Stimulated activated CD4-positive, alpha-beta T cell treated with anti-CD3 and anti-CD28 coated beads, Interleukin-1b, Interleukin-23, amount 100 ng/mL, for 1 hour (primary cell): ENCODE measurements at regions not wholly inside any gene's neighbourhood (a gene's known extent, or its start where the extent isn't known, plus 50 kb on each side); places are given as distances from the start of the nearest gene placed in this dataset.
A peak's percentile ranks its signal among the peaks of the same experiment; 100 is the strongest.
"Not testable (repeated sequence)": the region's sequence is repeated elsewhere in the genome, so short reads cannot be mapped to it uniquely, and the experiment has no call there.

Experiments used
- DNase-seq, 2 donors: peaks; one replicate each; pipeline ENCODE4 v3.0.0-alpha.2; 2020; ENCODE audit warnings: low read depth in 2 of 2

DNA sequence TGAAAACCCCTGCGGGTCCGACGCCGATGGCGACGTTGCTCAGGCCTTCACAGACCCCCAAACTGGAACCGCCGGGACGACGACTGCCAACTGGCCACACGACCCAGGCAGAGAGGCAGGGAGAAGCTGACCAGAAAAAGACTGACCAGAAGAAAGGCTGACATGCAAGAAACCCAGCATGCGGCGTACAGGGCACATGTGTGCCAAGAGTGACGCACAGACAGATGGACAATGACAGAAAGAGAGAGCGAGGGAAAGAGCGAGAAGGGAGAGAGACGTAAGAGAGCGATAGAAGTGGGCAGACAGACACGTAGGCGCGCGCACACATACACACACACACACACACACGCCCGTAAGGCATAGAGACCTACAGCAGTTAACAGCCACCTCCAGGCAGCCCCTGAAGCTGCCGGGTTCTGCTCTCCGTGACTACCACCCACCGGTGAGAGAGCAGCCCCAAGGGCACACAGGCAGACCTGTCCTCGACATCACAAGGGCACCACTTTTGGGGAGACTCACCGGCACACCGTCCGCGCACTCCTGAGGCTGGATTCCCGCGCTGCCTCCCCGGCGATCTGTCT is 67.2 kb upstream of the ZNF527 start:
- no peak for DNase-seq

DNA sequence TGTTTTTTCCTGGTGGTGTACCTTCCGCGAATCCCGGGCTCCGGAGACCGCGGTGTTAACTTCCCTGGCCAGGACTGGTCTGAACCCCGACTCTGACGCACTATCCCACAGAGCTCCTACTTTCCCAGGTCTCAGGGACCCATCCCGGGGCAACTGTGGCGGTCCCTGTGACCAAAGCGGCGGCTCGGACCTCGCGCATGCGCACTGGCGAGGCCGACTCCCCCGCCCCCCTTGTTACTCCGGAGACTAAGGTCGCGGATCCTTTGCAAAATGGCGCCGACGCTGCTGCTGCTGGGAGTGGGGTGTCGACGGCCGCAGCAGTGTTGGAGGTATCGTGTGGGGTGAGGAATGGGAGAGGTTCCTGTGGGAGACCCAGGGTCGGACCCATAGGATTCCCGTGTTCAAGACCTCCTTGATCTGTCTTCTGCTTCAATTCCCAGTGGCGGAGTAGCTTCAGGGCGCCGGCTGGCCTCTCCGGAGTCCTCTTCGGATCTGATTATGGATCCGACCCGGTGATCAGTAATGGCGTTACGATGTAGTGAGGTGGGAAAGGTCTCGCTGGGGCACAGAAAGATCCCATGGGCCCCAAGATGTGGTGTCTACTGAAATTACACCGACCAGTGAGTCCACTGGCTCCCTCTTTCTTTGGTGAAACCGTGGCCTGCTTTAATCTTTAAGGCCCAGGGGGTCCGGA is 66.6 kb upstream of the ZNF527 start:
- DNase-seq: no peak

DNA sequence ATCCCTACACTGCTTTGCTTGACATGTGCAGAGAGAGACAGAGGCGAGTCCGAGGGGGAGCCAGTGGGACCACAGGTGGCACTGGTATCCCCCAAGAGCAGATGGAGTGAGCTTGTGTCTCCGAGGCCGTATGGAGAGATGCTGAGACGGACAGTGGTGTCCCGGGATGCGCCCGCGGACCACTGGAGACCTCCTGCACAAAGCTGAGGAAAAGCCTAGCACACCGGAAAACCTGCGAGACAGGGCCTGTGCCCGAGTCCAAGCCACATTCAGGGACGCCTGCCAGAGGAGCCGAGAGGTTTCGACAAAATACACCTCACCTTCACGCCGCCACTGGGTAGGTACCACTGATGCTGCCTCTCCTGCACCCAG is 66.0 kb upstream of the ZNF527 start:
- DNase-seq: no peak

DNA sequence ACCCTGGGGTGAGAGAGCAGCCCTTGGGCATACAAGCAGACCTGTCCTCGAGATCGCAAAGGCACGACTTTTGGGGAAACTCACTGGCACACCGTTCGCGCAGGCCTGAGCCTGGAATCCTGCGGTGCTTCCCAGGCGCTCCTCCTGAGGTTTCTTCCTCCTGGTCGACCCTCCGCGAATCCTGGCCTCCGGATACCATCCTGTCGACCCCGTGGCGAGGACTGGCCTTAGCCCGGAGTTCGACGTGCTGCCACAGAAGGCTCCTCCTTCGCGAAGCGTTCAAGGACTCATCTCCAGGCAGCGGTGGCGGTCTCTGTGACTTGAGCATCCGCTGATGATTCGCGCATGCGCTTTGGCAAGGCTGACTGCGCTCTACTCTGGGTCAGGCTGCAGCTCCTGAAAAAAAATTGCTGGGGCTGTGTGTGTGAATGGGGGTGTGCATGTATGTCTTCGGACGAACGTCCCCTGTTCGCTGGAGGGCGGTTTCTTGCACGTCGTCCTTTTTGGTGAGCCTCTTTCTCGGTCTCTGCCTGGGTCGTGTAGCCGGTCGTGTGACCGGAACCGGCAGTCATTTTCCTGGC is 64.4 kb upstream of the ZNF527 start:
- no peak for DNase-seq

DNA sequence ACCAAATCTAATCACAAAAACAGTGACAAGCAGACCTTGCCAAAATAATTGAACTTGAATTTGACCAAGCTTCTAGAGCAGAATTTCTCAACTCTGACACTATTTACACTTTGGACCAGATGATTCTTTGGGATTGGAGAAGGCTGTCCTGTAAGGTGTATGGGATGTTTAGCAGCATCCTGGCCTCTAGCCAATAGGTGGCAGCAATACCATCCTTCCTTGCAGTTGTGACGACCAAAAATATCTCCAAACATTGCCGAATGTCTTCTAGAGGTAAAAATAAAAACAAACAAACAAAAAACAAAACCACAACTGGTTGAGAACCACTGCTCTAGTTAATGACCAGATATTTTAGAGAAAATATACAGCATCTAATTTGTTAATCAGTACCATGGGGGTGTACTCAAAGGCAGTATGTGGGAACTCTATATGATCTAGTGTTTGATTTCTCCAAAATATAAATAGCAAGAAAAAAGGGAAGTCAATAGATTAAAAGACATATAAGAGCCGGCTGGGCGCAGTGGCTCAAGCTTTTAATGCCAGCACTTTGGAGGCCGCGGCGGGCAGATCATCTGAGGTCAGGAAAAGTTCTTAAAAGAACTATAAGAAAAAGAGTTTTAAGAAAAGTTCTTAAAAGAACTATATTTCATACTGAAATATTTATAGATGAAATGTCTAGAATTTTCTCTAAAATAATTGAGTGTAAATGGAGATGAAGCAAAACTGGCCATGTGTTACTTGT is 60.9 kb upstream of the ZNF527 start:
- DNase-seq: no peak

DNA sequence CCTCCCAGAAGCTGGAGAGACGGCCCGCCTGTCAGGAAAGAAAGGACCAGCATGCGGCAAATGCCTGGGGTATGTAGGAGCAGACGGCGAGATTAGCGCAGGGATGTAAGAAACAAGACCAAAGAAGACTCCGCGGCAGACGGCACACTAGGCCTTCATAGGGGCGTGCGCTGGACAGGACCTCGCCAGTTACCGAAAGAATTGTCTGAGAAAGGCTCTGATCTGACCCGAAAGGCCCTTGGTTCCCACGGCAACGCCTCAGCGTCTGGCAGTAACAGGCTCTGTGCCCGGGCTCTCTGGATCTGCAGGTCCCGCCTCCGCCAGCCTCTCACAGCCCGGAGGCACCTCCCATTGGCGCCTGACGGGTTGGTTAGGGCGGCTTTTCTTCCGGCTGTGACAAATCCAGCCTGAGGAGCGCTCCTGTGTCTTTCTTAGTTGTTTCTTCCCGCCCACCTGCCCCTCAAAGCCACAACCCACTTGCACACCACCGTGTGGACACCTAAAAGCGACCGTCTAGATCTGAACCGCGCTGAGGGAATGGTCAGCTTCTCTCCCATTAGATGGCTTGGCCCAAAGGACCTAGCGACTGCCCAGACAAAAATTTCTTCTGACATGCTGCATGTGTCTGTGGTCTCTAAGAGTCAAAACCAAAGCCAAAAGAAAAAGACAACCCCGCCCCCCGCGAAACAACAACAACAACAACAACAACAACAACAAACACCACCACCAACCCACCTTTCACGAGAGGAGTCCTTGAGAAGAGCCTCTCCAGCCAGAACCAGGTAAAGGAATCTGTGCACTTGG is 58.2 kb upstream of the ZNF527 start:
- DNase-seq: peak in 1 of 2 donors; percentile 23

DNA sequence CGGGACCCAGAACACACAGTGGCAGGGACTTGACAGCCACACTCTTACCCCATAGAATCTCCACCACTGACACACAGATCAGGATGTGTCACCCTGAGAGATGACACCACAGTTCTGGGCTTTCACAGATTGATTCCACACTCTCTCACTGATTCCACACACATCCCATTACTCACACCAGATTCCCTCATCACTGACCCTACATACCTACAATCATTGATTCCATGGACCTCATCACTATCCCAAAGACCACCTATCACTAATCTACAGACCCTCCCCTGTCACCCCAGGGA is 57.6 kb upstream of the ZNF527 start:
- DNase-seq: no peak

DNA sequence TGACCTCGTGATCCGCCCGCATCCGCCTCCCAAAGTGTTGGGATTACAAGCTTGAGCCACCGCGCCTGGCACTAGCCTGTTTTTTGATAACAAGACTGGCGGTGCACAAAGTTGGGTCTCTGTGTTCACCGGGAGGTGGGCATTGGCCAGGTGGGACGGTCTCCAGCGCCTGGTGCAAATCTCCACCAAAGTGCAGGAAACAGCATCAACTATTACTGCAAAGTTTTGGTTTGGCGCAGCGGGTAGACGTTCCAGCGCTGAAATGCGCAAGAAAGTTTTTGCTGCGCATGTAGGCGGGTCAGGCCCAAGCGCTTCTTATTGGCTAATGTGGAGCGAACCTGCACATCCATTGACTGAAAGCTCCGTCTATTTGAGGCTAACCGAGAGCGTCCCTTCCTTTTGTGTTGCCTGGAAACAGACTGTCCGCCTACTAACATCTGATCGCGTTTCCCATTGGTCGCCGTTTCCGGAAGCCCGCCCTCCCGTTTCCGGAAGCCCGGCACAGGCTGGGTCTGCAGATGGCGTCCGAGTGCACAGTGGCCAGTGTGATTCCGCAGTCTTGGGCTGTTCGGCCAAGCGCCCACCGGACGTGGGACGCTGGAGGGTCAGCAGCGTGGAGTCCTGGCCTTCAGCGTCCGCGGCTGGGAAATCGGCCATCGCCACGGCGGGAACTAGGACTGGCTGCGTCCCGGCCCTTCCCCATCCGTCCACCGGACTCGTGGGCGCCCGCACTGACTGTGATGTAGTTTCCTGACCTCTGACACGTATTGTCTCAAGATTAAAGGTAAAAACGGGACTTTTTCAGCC is 53.3 kb upstream of the ZNF527 start:
- DNase-seq: peak; percentile 80 to 82

DNA sequence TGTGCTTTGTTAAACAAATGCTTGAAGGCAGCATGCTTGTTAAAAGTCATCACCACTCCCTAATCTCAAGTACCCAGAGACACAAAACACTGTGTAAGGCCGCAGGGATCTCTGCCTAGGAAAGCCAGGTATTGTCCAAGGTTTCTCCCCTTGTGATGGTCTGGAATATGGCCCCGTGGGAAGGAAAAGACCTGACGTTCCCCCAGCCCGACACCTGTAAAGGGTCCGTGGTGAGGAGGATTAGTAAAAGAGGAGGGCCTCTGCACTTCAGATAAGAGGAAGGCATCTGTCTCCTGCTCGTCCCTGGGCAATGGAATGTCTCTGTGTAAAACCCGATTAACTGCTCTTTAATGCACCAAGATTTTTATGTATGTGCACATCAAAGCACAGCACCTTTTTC is 49.9 kb upstream of the ZNF527 start:
- DNase-seq: not testable (repeated sequence)
